MM.1S (cell line): ENCODE measurements at regions not wholly inside any gene's neighbourhood (a gene's known extent, or its start where the extent isn't known, plus 50 kb on each side); places are given as distances from the start of the nearest gene placed in this dataset.

ENCODE experiments used
- DNase-seq: peaks from one replicate; pipeline ENCODE4 v3.0.0-alpha.2; 2015
- H2AFZ ChIP-seq: fragments of 300-600 bp; sonication (generic); 2 replicates; pipeline ENCODE4 v1.6.0; 2016; ENCODE audit warnings: antibody characterized with exemption, low read length
- H3F3A ChIP-seq: fragments of 300-600 bp; sonication (generic); 2 replicates; pipeline ENCODE4 v1.6.1; 2016; ENCODE audit warnings: mild to moderate bottlenecking, antibody characterized with exemption, low read length, moderate library complexity, mixed read lengths; ENCODE audit not compliant: insufficient read depth
- H3K27ac ChIP-seq: fragments of 300-600 bp; sonication (generic); 2 replicates; pipeline ENCODE4 v1.5.1; 2016; ENCODE audit warnings: mild to moderate bottlenecking, low read length
- H3K27me3 ChIP-seq: fragments of 300-600 bp; sonication (generic); replicated peaks from 2 replicates; pipeline ENCODE4 v1.6.0; 2016; ENCODE audit warnings: low read length; ENCODE audit not compliant: insufficient read depth
- H3K36me3 ChIP-seq: fragments of 300-600 bp; sonication (generic); replicated peaks from 2 replicates; pipeline ENCODE4 v1.6.1; 2016; ENCODE audit warnings: mild to moderate bottlenecking, low read length, mixed read lengths; ENCODE audit not compliant: insufficient read depth
- H3K4me1 ChIP-seq: fragments of 300-600 bp; sonication (generic); 2 replicates; pipeline ENCODE4 v1.6.1; 2016; ENCODE audit warnings: low read length, mixed read lengths
- H3K4me2 ChIP-seq: fragments of 300-600 bp; sonication (generic); 2 replicates; pipeline ENCODE4 v1.6.0; 2016; ENCODE audit warnings: low read depth, low read length
- H3K4me3 ChIP-seq: fragments of 300-600 bp; sonication (generic); 2 replicates; pipeline ENCODE4 v1.5.1; 2016; ENCODE audit warnings: low read length, mixed read lengths
- H3K79me2 ChIP-seq: fragments of 300-600 bp; sonication (generic); 2 replicates; pipeline ENCODE4 v1.6.1; 2016; ENCODE audit warnings: mixed run types, low read length, mixed read lengths
- H3K9ac ChIP-seq: fragments of 300-600 bp; sonication (generic); 2 replicates; pipeline ENCODE4 v1.6.1; 2016; ENCODE audit warnings: low read length, mixed read lengths
- H3K9me2 ChIP-seq: fragments of 300-600 bp; sonication (generic); replicated peaks from 2 replicates; pipeline ENCODE4 v1.6.1; 2016; ENCODE audit warnings: mild to moderate bottlenecking, low read length, mixed read lengths; ENCODE audit not compliant: insufficient read depth
- H3K9me3 ChIP-seq: fragments of 300-600 bp; sonication (generic); replicated peaks from 2 replicates; pipeline ENCODE4 v1.6.1; 2016; ENCODE audit warnings: mild to moderate bottlenecking, low read length, mixed read lengths; ENCODE audit not compliant: insufficient read depth
- H4K20me1 ChIP-seq: fragments of 300-600 bp; sonication (generic); 2 replicates; pipeline ENCODE4 v1.6.1; 2016; ENCODE audit warnings: mild to moderate bottlenecking, low read length, moderate library complexity, mixed read lengths; ENCODE audit not compliant: insufficient read depth
- CTCF ChIP-seq: fragments of 300-600 bp; sonication (generic); IDR thresholded peaks from 2 replicates; pipeline ENCODE4 v1.5.1; 2016; ENCODE audit warnings: antibody characterized with exemption, low read length, mixed read lengths
- EZH2 ChIP-seq: fragments of 300-600 bp; sonication (generic); optimal IDR thresholded peaks from 2 replicates; pipeline ENCODE3; 2017; ENCODE audit warnings: low read depth, mild to moderate bottlenecking, antibody characterized with exemption, low read length, mixed read lengths
- EZH2phosphoT487 ChIP-seq: fragments of 300-600 bp; sonication (generic); IDR thresholded peaks from 2 replicates; pipeline ENCODE4 v1.6.1; 2018; ENCODE audit warnings: antibody characterized with exemption, low read length

GRCh38 chr2:11006191-11006590 lies 94.5 kb downstream of the KCNF1 start:
- no peak for TF ChIP-seq EZH2
- no peak for TF ChIP-seq CTCF
- no peak for TF ChIP-seq EZH2phosphoT487
- no peak overlapping the region for H3K4me3 ChIP-seq
- no peak overlapping the region for H2AFZ ChIP-seq
- H3K36me3 ChIP-seq = no peaks in the 10 kb centered on the region
- H3F3A ChIP-seq = no peaks in the 10 kb centered on the region
- no peaks in the 10 kb centered on the region for H3K27me3 ChIP-seq
- H3K9me2 ChIP-seq = no peaks in the 10 kb centered on the region
- no peak overlapping the region for H3K4me2 ChIP-seq
- H3K4me1 ChIP-seq = no peaks in the 10 kb centered on the region
- no peak overlapping the region for H3K9ac ChIP-seq
- DNase-seq = no peak
- no peaks in the 10 kb centered on the region for H3K9me3 ChIP-seq
- no peak overlapping the region for H3K27ac ChIP-seq
- H4K20me1 ChIP-seq = no peaks in the 10 kb centered on the region
- H3K79me2 ChIP-seq = no peaks in the 10 kb centered on the region

GRCh38 chr2:11007331-11008264 lies 95.9 kb downstream of the KCNF1 start:
- no peak overlapping the region for H2AFZ ChIP-seq
- H3K36me3 ChIP-seq = no peaks in the 10 kb centered on the region
- no peak overlapping the region for H3K4me3 ChIP-seq
- DNase-seq = no peak
- no peaks in the 10 kb centered on the region for H3K4me1 ChIP-seq
- no peak overlapping the region for H3K4me2 ChIP-seq
- no peak for TF ChIP-seq EZH2phosphoT487
- TF ChIP-seq EZH2 = no peak
- no peak for TF ChIP-seq CTCF
- H3K9me2 ChIP-seq = no peaks in the 10 kb centered on the region
- no peaks in the 10 kb centered on the region for H4K20me1 ChIP-seq
- no peaks in the 10 kb centered on the region for H3K9me3 ChIP-seq
- H3F3A ChIP-seq = no peaks in the 10 kb centered on the region
- H3K79me2 ChIP-seq = no peaks in the 10 kb centered on the region
- H3K9ac ChIP-seq = no peak overlapping the region
- no peak overlapping the region for H3K27ac ChIP-seq
- no peaks in the 10 kb centered on the region for H3K27me3 ChIP-seq

GRCh38 chr2:11008773-11009172 lies 97.0 kb downstream of the KCNF1 start:
- H4K20me1 ChIP-seq = no peaks in the 10 kb centered on the region
- H2AFZ ChIP-seq = no peak overlapping the region
- H3K9me2 ChIP-seq = no peaks in the 10 kb centered on the region

More at GRCh38 chr2:11008773-11009172, 97.0 kb downstream of the KCNF1 start:
- Histone ChIP-seq H3K4me3 (no peak overlapping the region), H3K36me3 (no peaks in the 10 kb centered on the region), H3K4me2 (no peak overlapping the region), H3K27ac (no peak overlapping the region), H3K27me3 (no peaks in the 10 kb centered on the region), H3K9ac (no peak overlapping the region), H3F3A (no peaks in the 10 kb centered on the region), H3K4me1 (no peaks in the 10 kb centered on the region), H3K9me3 (no peaks in the 10 kb centered on the region), H3K79me2 (no peaks in the 10 kb centered on the region)
- no peak for TF ChIP-seq EZH2phosphoT487
- TF ChIP-seq CTCF = no peak
- TF ChIP-seq EZH2 = no peak
- DNase-seq = no peak
